ENCODE measurements at regions not wholly inside any gene's neighbourhood (a gene's known extent, or its start where the extent isn't known, plus 50 kb on each side); places are given as distances from the start of the nearest gene placed in this dataset.

- DNase-seq (ENCODE audit: unreplicated experiment) = no peak
- peaks cover 13% of the 10 kb centered on the region for H3K9me3 Mint-ChIP-seq (ENCODE audit: unreplicated experiment)
- intact Hi-C loops (cut with micrococcal nuclease) = no loop called here
- H3K36me3 Mint-ChIP-seq (ENCODE audit: insufficient read depth, unreplicated experiment) = no peaks in the 10 kb centered on the region
- TF ChIP-seq CTCF (IDR thresholded peaks at IDR 0.05; ENCODE audit: unreplicated experiment) = no peak
- no peaks in the 10 kb centered on the region for H3K27me3 Mint-ChIP-seq (ENCODE audit: insufficient read depth, unreplicated experiment)
- no peak overlapping the region for H3K27ac Mint-ChIP-seq (ENCODE audit: low read depth, unreplicated experiment)
- ChIA-PET POLR2A (interaction anchor here (1.0 kb wide), 1 partner anchor 13 kb away, joined by 3 read pairs; no protein-coding TSS in a partner anchor), CTCF (interaction anchor here (0.6 kb wide), 1 partner anchor 370 kb away, joined by 3 read pairs; no protein-coding TSS in a partner anchor)
- BruUV-seq (replicated peaks) = no TSS peak
- H3K4me1 Mint-ChIP-seq (ENCODE audit: insufficient read depth, unreplicated experiment) = no peaks in the 10 kb centered on the region
- H3K4me3 Mint-ChIP-seq (ENCODE audit: unreplicated experiment) = no peak overlapping the region
Measured at GRCh38 chr18:73093687-73094250, 226.0 kb upstream of the NETO1 start.

- BruUV-seq (replicated peaks) = no TSS peak
- Mint-ChIP-seq H3K4me3 (ENCODE audit: unreplicated experiment) (no peak overlapping the region), H3K36me3 (ENCODE audit: insufficient read depth, unreplicated experiment) (no peaks in the 10 kb centered on the region), H3K4me1 (ENCODE audit: insufficient read depth, unreplicated experiment) (no peaks in the 10 kb centered on the region), H3K27me3 (ENCODE audit: insufficient read depth, unreplicated experiment) (no peaks in the 10 kb centered on the region), H3K27ac (ENCODE audit: low read depth, unreplicated experiment) (no peak overlapping the region), H3K9me3 (ENCODE audit: unreplicated experiment) (no peaks in the 10 kb centered on the region)
- intact Hi-C loops (cut with micrococcal nuclease) = no loop called here
- ChIA-PET POLR2A (no interaction called here), CTCF (no interaction called here)
- no peak for TF ChIP-seq CTCF (IDR thresholded peaks at IDR 0.05; ENCODE audit: unreplicated experiment)
- no peak for DNase-seq (ENCODE audit: unreplicated experiment)
Measured at GRCh38 chr18:73088445-73088844, 220.7 kb upstream of the NETO1 start.

GRCh38 chr18:73087282-73087977, 219.6 kb upstream of the NETO1 start:
- H3K4me3 Mint-ChIP-seq (ENCODE audit: unreplicated experiment) = no peak overlapping the region
- no peak overlapping the region for H3K27ac Mint-ChIP-seq (ENCODE audit: low read depth, unreplicated experiment)
- no peak for TF ChIP-seq CTCF (IDR thresholded peaks at IDR 0.05; ENCODE audit: unreplicated experiment)
- H3K27me3 Mint-ChIP-seq (ENCODE audit: insufficient read depth, unreplicated experiment) = no peaks in the 10 kb centered on the region
- no peaks in the 10 kb centered on the region for H3K4me1 Mint-ChIP-seq (ENCODE audit: insufficient read depth, unreplicated experiment)
- BruUV-seq (replicated peaks) = no TSS peak
- no peaks in the 10 kb centered on the region for H3K36me3 Mint-ChIP-seq (ENCODE audit: insufficient read depth, unreplicated experiment)
- intact Hi-C loops (cut with micrococcal nuclease) = no loop called here
- ChIA-PET CTCF (no interaction called here), POLR2A (no interaction called here)
- no peaks in the 10 kb centered on the region for H3K9me3 Mint-ChIP-seq (ENCODE audit: unreplicated experiment)
- no peak for DNase-seq (ENCODE audit: unreplicated experiment)

- TF ChIP-seq CTCF (IDR thresholded peaks at IDR 0.05; ENCODE audit: unreplicated experiment) = no peak
- Mint-ChIP-seq H3K27ac (ENCODE audit: low read depth, unreplicated experiment) (no peak overlapping the region), H3K4me1 (ENCODE audit: insufficient read depth, unreplicated experiment) (no peaks in the 10 kb centered on the region), H3K4me3 (ENCODE audit: unreplicated experiment) (no peak overlapping the region), H3K36me3 (ENCODE audit: insufficient read depth, unreplicated experiment) (no peaks in the 10 kb centered on the region), H3K27me3 (ENCODE audit: insufficient read depth, unreplicated experiment) (no peaks in the 10 kb centered on the region), H3K9me3 (ENCODE audit: unreplicated experiment) (no peaks in the 10 kb centered on the region)
- CTCF ChIA-PET = interaction anchor here (0.7 kb wide), 2 partner anchors 10 to 350 kb away, joined by 3 read pairs; no protein-coding TSS in a partner anchor
- intact Hi-C loops (cut with micrococcal nuclease) = no loop called here
- BruUV-seq (replicated peaks) = no TSS peak
- POLR2A ChIA-PET = interaction anchor here (0.9 kb wide), 1 partner anchor 72 kb away, joined by 3 read pairs; no protein-coding TSS in a partner anchor
- DNase-seq (ENCODE audit: unreplicated experiment) = no peak
Measured at GRCh38 chr18:73079920-73080319, 212.1 kb upstream of the NETO1 start.

Data from MCF 10A (cell line).